Immature natural killer cell (primary cell): ENCODE measurements at regions not wholly inside any gene's neighbourhood (a gene's known extent, or its start where the extent isn't known, plus 50 kb on each side); places are given as distances from the start of the nearest gene placed in this dataset.

ENCODE experiments used
- DNase-seq, 3 donors: peaks; one replicate each; pipeline ENCODE4 v3.0.0; 2022; ENCODE audit warnings: mixed read lengths in 1 of 3
- H3K27ac Mint-ChIP-seq, 6 donors: one replicate each; pipeline ENCODE4 v1.8.0; 2020; ENCODE audit warnings: mixed read lengths in 6 of 6, mild to moderate bottlenecking in 5 of 6, inconsistent platforms in 4 of 6, moderate library complexity in 3 of 6
- H3K27me3 Mint-ChIP-seq, 3 donors: one replicate each; pipeline ENCODE4 v1.8.0; 2020 to 2021; ENCODE audit warnings: low read depth in 3 of 3, mild to moderate bottlenecking in 3 of 3, mixed read lengths in 3 of 3, moderate library complexity in 3 of 3, inconsistent platforms in 1 of 3
- H3K36me3 Mint-ChIP-seq, 3 donors: one replicate each; pipeline ENCODE4 v1.8.0; 2020; ENCODE audit warnings: mixed read lengths in 3 of 3, inconsistent platforms in 2 of 3, mild to moderate bottlenecking in 2 of 3
- H3K4me1 Mint-ChIP-seq, 2 donors: one replicate each; pipeline ENCODE4 v1.8.0; 2020; ENCODE audit warnings: inconsistent platforms in 2 of 2, mild to moderate bottlenecking in 2 of 2, mixed read lengths in 2 of 2, moderate library complexity in 1 of 2
- H3K4me3 Mint-ChIP-seq, 5 donors: one replicate each; pipeline ENCODE4 v1.8.0; 2020; ENCODE audit warnings: mild to moderate bottlenecking in 5 of 5, mixed read lengths in 5 of 5, inconsistent platforms in 3 of 5, moderate library complexity in 3 of 5
- H3K9me3 Mint-ChIP-seq, 6 donors: one replicate each; pipeline ENCODE4 v1.8.0; 2020; ENCODE audit warnings: mild to moderate bottlenecking in 6 of 6, mixed read lengths in 6 of 6, inconsistent platforms in 4 of 6, moderate library complexity in 3 of 6

- H3K9me3 Mint-ChIP-seq: peaks cover 2 to 26% (median 4%) of the 10 kb centered on the region in 6 donors
- no peaks in the 10 kb centered on the region for H3K4me1 Mint-ChIP-seq
Observed at GRCh38 chr18:67586101-67586500, 69.6 kb upstream of the DSEL start.

GRCh38 chr18:67583621-67584020, 67.1 kb upstream of the DSEL start:
- H3K27ac Mint-ChIP-seq: no peak overlapping the region
- H3K36me3 Mint-ChIP-seq: no peaks in the 10 kb centered on the region
- H3K27me3 Mint-ChIP-seq: no peaks in the 10 kb centered on the region
- H3K4me1 Mint-ChIP-seq: no peaks in the 10 kb centered on the region
- DNase-seq: no peak
- no peak overlapping the region for H3K4me3 Mint-ChIP-seq
- H3K9me3 Mint-ChIP-seq: peaks cover 2 to 20% (median 4%) of the 10 kb centered on the region in 6 donors

More at GRCh38 chr18:67586101-67586500, 69.6 kb upstream of the DSEL start:
- Mint-ChIP-seq H3K27me3 (no peaks in the 10 kb centered on the region), H3K4me3 (no peak overlapping the region), H3K27ac (no peak overlapping the region), H3K36me3 (no peaks in the 10 kb centered on the region)
- DNase-seq: no peak

GRCh38 chr18:67582488-67582887, 66.0 kb upstream of the DSEL start:
- DNase-seq: no peak
- Mint-ChIP-seq H3K27ac (no peak overlapping the region), H3K9me3 (peaks cover 0 to 20% (median 4%) of the 10 kb centered on the region in 6 donors), H3K27me3 (no peaks in the 10 kb centered on the region), H3K4me1 (no peaks in the 10 kb centered on the region), H3K36me3 (no peaks in the 10 kb centered on the region), H3K4me3 (no peak overlapping the region)

- Mint-ChIP-seq H3K4me1 (no peaks in the 10 kb centered on the region), H3K4me3 (no peak overlapping the region), H3K9me3 (peaks cover 0 to 26% (median 4%) of the 10 kb centered on the region in 6 donors), H3K27me3 (no peaks in the 10 kb centered on the region), H3K27ac (no peak overlapping the region), H3K36me3 (no peaks in the 10 kb centered on the region)
- no peak for DNase-seq
Observed at GRCh38 chr18:67581178-67581577, 64.7 kb upstream of the DSEL start.

- Mint-ChIP-seq H3K27me3 (no peaks in the 10 kb centered on the region), H3K4me1 (no peaks in the 10 kb centered on the region), H3K36me3 (no peaks in the 10 kb centered on the region), H3K27ac (no peak overlapping the region), H3K4me3 (no peak overlapping the region), H3K9me3 (peaks cover 0 to 11% (median 0%) of the 10 kb centered on the region in 6 donors)
- no peak for DNase-seq
Observed at GRCh38 chr18:67577386-67577785, 60.9 kb upstream of the DSEL start.

- Mint-ChIP-seq H3K27me3 (no peaks in the 10 kb centered on the region), H3K36me3 (no peaks in the 10 kb centered on the region), H3K9me3 (peaks cover 0 to 14% (median 1%) of the 10 kb centered on the region in 6 donors), H3K27ac (no peak overlapping the region), H3K4me1 (no peaks in the 10 kb centered on the region), H3K4me3 (no peak overlapping the region)
- DNase-seq: no peak
Observed at GRCh38 chr18:67574749-67575148, 58.2 kb upstream of the DSEL start.

- Mint-ChIP-seq H3K9me3 (peaks cover 0 to 7% (median 2%) of the 10 kb centered on the region in 6 donors), H3K27me3 (peaks cover 0 to 2% (median 0%) of the 10 kb centered on the region in 3 donors), H3K36me3 (no peaks in the 10 kb centered on the region), H3K4me3 (no peak overlapping the region), H3K27ac (no peak overlapping the region), H3K4me1 (no peaks in the 10 kb centered on the region)
- DNase-seq: no peak
Observed at GRCh38 chr18:67568166-67568565, 51.6 kb upstream of the DSEL start.
